ENCODE measurements at regions not wholly inside any gene's neighbourhood (a gene's known extent, or its start where the extent isn't known, plus 50 kb on each side); places are given as distances from the start of the nearest gene placed in this dataset.
"Not testable (repeated sequence)": the region's sequence is repeated elsewhere in the genome, so short reads cannot be mapped to it uniquely, and the experiment has no call there.

- H3K4me3 Mint-ChIP-seq, result no peak overlapping the region
- H3K36me3 Mint-ChIP-seq, result no peaks in the 10 kb centered on the region
- H3K9me3 Mint-ChIP-seq, result peaks cover 11% of the 10 kb centered on the region
- TF ChIP-seq, protein P1, sequence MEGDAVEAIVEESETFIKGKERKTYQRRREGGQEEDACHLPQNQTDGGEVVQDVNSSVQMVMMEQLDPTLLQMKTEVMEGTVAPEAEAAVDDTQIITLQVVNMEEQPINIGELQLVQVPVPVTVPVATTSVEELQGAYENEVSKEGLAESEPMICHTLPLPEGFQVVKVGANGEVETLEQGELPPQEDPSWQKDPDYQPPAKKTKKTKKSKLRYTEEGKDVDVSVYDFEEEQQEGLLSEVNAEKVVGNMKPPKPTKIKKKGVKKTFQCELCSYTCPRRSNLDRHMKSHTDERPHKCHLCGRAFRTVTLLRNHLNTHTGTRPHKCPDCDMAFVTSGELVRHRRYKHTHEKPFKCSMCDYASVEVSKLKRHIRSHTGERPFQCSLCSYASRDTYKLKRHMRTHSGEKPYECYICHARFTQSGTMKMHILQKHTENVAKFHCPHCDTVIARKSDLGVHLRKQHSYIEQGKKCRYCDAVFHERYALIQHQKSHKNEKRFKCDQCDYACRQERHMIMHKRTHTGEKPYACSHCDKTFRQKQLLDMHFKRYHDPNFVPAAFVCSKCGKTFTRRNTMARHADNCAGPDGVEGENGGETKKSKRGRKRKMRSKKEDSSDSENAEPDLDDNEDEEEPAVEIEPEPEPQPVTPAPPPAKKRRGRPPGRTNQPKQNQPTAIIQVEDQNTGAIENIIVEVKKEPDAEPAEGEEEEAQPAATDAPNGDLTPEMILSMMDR (IDR thresholded peaks at IDR 0.05; ENCODE audit: unreplicated experiment), result no peak
- H3K4me1 Mint-ChIP-seq, result peaks cover 5% of the 10 kb centered on the region
- peak overlapping the region; percentile 67 for H3K27ac Mint-ChIP-seq
- no peak for DNase-seq (ENCODE audit: low spot score in 2 of 2, unreplicated experiment in 2 of 2)
- no peaks in the 10 kb centered on the region for H3K27me3 Mint-ChIP-seq (ENCODE audit: low read depth)
Measured at GRCh38 chr3:20935791-20936190, 749.8 kb upstream of the SGO1 start.

DNA sequence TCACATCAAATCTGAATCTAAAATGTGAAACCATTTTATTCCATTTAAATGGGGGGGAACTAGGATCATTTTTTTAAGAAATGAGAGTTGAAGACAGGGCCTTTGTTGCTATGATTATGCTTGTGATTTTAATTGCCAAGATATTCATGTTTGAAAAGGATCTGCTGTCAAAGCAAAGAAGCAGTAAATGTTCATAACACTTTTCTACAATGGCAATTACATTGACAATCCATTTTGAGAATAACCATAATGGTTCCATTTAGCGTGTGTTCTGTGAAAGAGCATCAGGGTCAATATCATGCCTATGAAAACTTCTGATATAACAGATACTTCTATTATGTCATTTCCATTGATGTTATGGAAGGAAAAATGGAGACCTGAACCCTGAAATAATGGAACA lies 745.8 kb upstream of the SGO1 start:
- Mint-ChIP-seq H3K4me1 (peaks cover 5% of the 10 kb centered on the region), H3K4me3 (no peak overlapping the region), H3K27ac (no peak overlapping the region), H3K9me3 (peaks cover 14% of the 10 kb centered on the region), H3K36me3 (no peaks in the 10 kb centered on the region), H3K27me3 (ENCODE audit: low read depth) (no peaks in the 10 kb centered on the region)
- TF ChIP-seq, protein P1 (IDR thresholded peaks at IDR 0.05; ENCODE audit: unreplicated experiment), result no peak
- no peak for DNase-seq (ENCODE audit: low spot score in 2 of 2, unreplicated experiment in 2 of 2)

- TF ChIP-seq, protein P1 (IDR thresholded peaks at IDR 0.05; ENCODE audit: unreplicated experiment), result no peak
- no peak for DNase-seq (ENCODE audit: low spot score in 2 of 2, unreplicated experiment in 2 of 2)
Measured at GRCh38 chr3:20930034-20930433, 744.0 kb upstream of the SGO1 start.

GRCh38 chr3:20924646-20925385 lies 738.8 kb upstream of the SGO1 start:
- Mint-ChIP-seq H3K27ac (no peak overlapping the region), H3K4me1 (peaks cover 4% of the 10 kb centered on the region), H3K9me3 (peaks cover 37% of the 10 kb centered on the region), H3K36me3 (peaks cover 14% of the 10 kb centered on the region), H3K27me3 (ENCODE audit: low read depth) (no peaks in the 10 kb centered on the region), H3K4me3 (no peak overlapping the region)
- DNase-seq (ENCODE audit: low spot score in 2 of 2, unreplicated experiment in 2 of 2), result no peak
- TF ChIP-seq, protein P1 (IDR thresholded peaks at IDR 0.05; ENCODE audit: unreplicated experiment), result no peak

More at GRCh38 chr3:20930034-20930433, 744.0 kb upstream of the SGO1 start:
- H3K9me3 Mint-ChIP-seq, result peaks cover 14% of the 10 kb centered on the region
- no peaks in the 10 kb centered on the region for H3K27me3 Mint-ChIP-seq (ENCODE audit: low read depth)
- no peak overlapping the region for H3K4me3 Mint-ChIP-seq
- H3K36me3 Mint-ChIP-seq, result no peaks in the 10 kb centered on the region
- no peak overlapping the region for H3K27ac Mint-ChIP-seq
- H3K4me1 Mint-ChIP-seq, result peaks cover 2% of the 10 kb centered on the region

- H3K27me3 Mint-ChIP-seq (ENCODE audit: low read depth); DNase-seq (ENCODE audit: low spot score in 2 of 2, unreplicated experiment in 2 of 2); H3K27ac Mint-ChIP-seq; H3K4me3 Mint-ChIP-seq: not testable (repeated sequence)
- H3K36me3 Mint-ChIP-seq, result peaks cover 21% of the 10 kb centered on the region
- peaks cover 11% of the 10 kb centered on the region for H3K4me1 Mint-ChIP-seq
- peaks cover 55% of the 10 kb centered on the region for H3K9me3 Mint-ChIP-seq
Measured at GRCh38 chr3:20921112-20921511, 735.1 kb upstream of the SGO1 start.

- Mint-ChIP-seq H3K36me3 (peaks cover 8% of the 10 kb centered on the region), H3K27me3 (ENCODE audit: low read depth) (no peaks in the 10 kb centered on the region), H3K27ac (no peak overlapping the region), H3K4me3 (no peak overlapping the region), H3K4me1 (peaks cover 16% of the 10 kb centered on the region), H3K9me3 (peaks cover 37% of the 10 kb centered on the region)
- TF ChIP-seq, protein P1 (IDR thresholded peaks at IDR 0.05; ENCODE audit: unreplicated experiment), result no peak
- DNase-seq (ENCODE audit: low spot score in 2 of 2, unreplicated experiment in 2 of 2), result no peak
Measured at GRCh38 chr3:20916951-20917606, 731.1 kb upstream of the SGO1 start.

Measured in mesothelial cell of epicardium (in vitro differentiated cells).